ENCODE measurements at regions not wholly inside any gene's neighbourhood (a gene's known extent, or its start where the extent isn't known, plus 50 kb on each side); places are given as distances from the start of the nearest gene placed in this dataset.

GRCh38 chr10:23521735-23522134 is 82.9 kb downstream of the OTUD1 start:
- no peak for DNase-seq
- Mint-ChIP-seq H3K4me3 (ENCODE audit: unreplicated experiment) (no peak overlapping the region), H3K27me3 (ENCODE audit: unreplicated experiment) (peaks cover 2% of the 10 kb centered on the region), H3K36me3 (ENCODE audit: unreplicated experiment) (no peaks in the 10 kb centered on the region), H3K9me3 (ENCODE audit: unreplicated experiment) (no peaks in the 10 kb centered on the region), H3K27ac (ENCODE audit: unreplicated experiment) (no peak overlapping the region), H3K4me1 (ENCODE audit: low read depth, unreplicated experiment) (no peaks in the 10 kb centered on the region)
- no peak for TF ChIP-seq CTCF (IDR thresholded peaks at IDR 0.05; ENCODE audit: partially characterized antibody, unreplicated experiment)

DNA sequence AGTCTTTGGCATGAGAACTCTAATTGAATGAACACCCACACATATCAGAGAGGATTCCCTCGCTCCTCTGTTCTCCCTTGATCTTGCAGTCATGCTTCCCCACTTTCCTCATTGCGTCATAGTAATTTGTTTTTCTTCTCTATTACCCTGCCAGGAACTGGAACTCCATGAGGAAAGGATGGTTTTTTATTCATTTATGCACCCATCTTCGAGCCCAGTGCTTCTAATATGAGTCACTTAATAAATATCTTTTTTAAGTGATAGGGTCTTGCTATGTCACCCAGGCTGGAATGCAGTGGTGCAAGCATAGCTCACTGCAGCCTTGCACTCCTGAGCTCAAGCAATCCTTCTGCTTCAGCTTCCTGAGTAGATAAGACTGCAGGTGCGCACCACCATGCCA is 83.5 kb downstream of the OTUD1 start:
- H3K4me3 Mint-ChIP-seq (ENCODE audit: unreplicated experiment), result no peak overlapping the region
- DNase-seq, result no peak
- TF ChIP-seq CTCF (IDR thresholded peaks at IDR 0.05; ENCODE audit: partially characterized antibody, unreplicated experiment), result no peak
- no peak overlapping the region for H3K27ac Mint-ChIP-seq (ENCODE audit: unreplicated experiment)
- H3K4me1 Mint-ChIP-seq (ENCODE audit: low read depth, unreplicated experiment), result no peaks in the 10 kb centered on the region
- peaks cover 2% of the 10 kb centered on the region for H3K27me3 Mint-ChIP-seq (ENCODE audit: unreplicated experiment)
- no peaks in the 10 kb centered on the region for H3K36me3 Mint-ChIP-seq (ENCODE audit: unreplicated experiment)
- no peaks in the 10 kb centered on the region for H3K9me3 Mint-ChIP-seq (ENCODE audit: unreplicated experiment)

GRCh38 chr10:23523251-23523650 is 84.4 kb downstream of the OTUD1 start:
- Mint-ChIP-seq H3K27me3 (ENCODE audit: unreplicated experiment) (peaks cover 2% of the 10 kb centered on the region), H3K4me1 (ENCODE audit: low read depth, unreplicated experiment) (no peaks in the 10 kb centered on the region), H3K9me3 (ENCODE audit: unreplicated experiment) (no peaks in the 10 kb centered on the region), H3K4me3 (ENCODE audit: unreplicated experiment) (no peak overlapping the region), H3K36me3 (ENCODE audit: unreplicated experiment) (no peaks in the 10 kb centered on the region), H3K27ac (ENCODE audit: unreplicated experiment) (no peak overlapping the region)
- TF ChIP-seq CTCF (IDR thresholded peaks at IDR 0.05; ENCODE audit: partially characterized antibody, unreplicated experiment), result no peak
- DNase-seq, result no peak

GRCh38 chr10:23525406-23525805 is 86.5 kb downstream of the OTUD1 start:
- Mint-ChIP-seq H3K27ac (ENCODE audit: unreplicated experiment) (no peak overlapping the region), H3K4me1 (ENCODE audit: low read depth, unreplicated experiment) (no peaks in the 10 kb centered on the region), H3K36me3 (ENCODE audit: unreplicated experiment) (no peaks in the 10 kb centered on the region), H3K9me3 (ENCODE audit: unreplicated experiment) (no peaks in the 10 kb centered on the region), H3K27me3 (ENCODE audit: unreplicated experiment) (peaks cover 2% of the 10 kb centered on the region), H3K4me3 (ENCODE audit: unreplicated experiment) (no peak overlapping the region)
- TF ChIP-seq CTCF (IDR thresholded peaks at IDR 0.05; ENCODE audit: partially characterized antibody, unreplicated experiment), result no peak
- DNase-seq, result no peak

DNA sequence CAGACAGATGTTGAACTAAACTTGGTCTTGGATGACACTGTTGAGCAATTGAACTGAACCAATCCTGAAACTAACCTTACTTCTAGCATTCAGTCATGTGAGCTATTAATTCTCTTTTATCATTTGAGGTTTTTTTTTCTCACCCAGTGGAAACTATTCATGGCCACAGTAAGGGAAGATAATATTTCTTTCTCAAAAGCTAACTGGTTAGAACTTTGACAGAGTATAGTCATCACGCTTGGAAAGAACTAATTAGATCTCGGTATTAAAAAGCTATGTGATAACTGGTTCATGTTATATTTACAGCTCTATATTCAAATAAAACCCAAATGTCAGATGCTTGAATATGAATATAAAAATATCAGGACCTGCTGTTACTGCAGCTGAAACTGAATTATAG is 89.5 kb downstream of the OTUD1 start:
- H3K27ac Mint-ChIP-seq (ENCODE audit: unreplicated experiment), result no peak overlapping the region
- no peaks in the 10 kb centered on the region for H3K9me3 Mint-ChIP-seq (ENCODE audit: unreplicated experiment)
- H3K4me1 Mint-ChIP-seq (ENCODE audit: low read depth, unreplicated experiment), result no peaks in the 10 kb centered on the region
- no peaks in the 10 kb centered on the region for H3K36me3 Mint-ChIP-seq (ENCODE audit: unreplicated experiment)
- H3K4me3 Mint-ChIP-seq (ENCODE audit: unreplicated experiment), result no peak overlapping the region
- peaks cover 2% of the 10 kb centered on the region for H3K27me3 Mint-ChIP-seq (ENCODE audit: unreplicated experiment)
- DNase-seq, result no peak
- TF ChIP-seq CTCF (IDR thresholded peaks at IDR 0.05; ENCODE audit: partially characterized antibody, unreplicated experiment), result no peak
